Thymus (tissue), 11 donors: ENCODE measurements at regions not wholly inside any gene's neighbourhood (a gene's known extent, or its start where the extent isn't known, plus 50 kb on each side); places are given as distances from the start of the nearest gene placed in this dataset.

ENCODE experiments used
- DNase-seq, 9 donors: peaks; one replicate each; pipeline ENCODE4 v3.0.0-alpha.2; 2013; ENCODE audit warnings: low spot score in 9 of 9, low read depth in 6 of 9, missing footprints in 1 of 9
- H3K27ac ChIP-seq, 2 donors: one replicate each; pipeline ENCODE4 v1.5.1; 2013; ENCODE audit warnings: control low read depth in 1 of 2, low read depth in 1 of 2, low read length in 1 of 2, mild to moderate bottlenecking in 1 of 2, moderate library complexity in 1 of 2
- H3K27me3 ChIP-seq, 2 donors: one replicate each; pipeline ENCODE4 v1.5.1; 2013; ENCODE audit warnings: low read length in 1 of 2; ENCODE audit not compliant: control insufficient read depth in 2 of 2, insufficient read depth in 1 of 2
- H3K36me3 ChIP-seq, 2 donors: one replicate each; pipeline ENCODE4 v1.5.1; 2013; ENCODE audit warnings: low read length in 1 of 2, mild to moderate bottlenecking in 1 of 2, moderate library complexity in 1 of 2; ENCODE audit not compliant: control insufficient read depth in 2 of 2, insufficient read depth in 2 of 2
- H3K4me1 ChIP-seq, 2 donors: one replicate each; pipeline ENCODE4 v1.5.1; 2013; ENCODE audit warnings: low read length in 2 of 2; ENCODE audit not compliant: control insufficient read depth in 2 of 2, insufficient read depth in 2 of 2
- H3K4me3 ChIP-seq, 2 donors: one replicate each; pipeline ENCODE4 v1.5.1; 2013; ENCODE audit warnings: low read length in 2 of 2, control low read depth in 1 of 2, mild to moderate bottlenecking in 1 of 2
- H3K9me3 ChIP-seq, 2 donors: one replicate each; pipeline ENCODE4 v1.5.1; 2013; ENCODE audit warnings: low read length in 1 of 2, mild to moderate bottlenecking in 1 of 2; ENCODE audit not compliant: control insufficient read depth in 2 of 2, insufficient read depth in 1 of 2
- WGBS: extraction: QIAGEN DNeasy Blood & Tissue Kit; methylation state at CpG from one replicate; pipeline ENCODE4 v1.1.7; 2013; 5-methylcytosine and 5-hydroxymethylcytosine counted together
- donor health status: healthy.

- Histone ChIP-seq H3K9me3 (no peaks in the 10 kb centered on the region), H3K4me3 (no peak overlapping the region), H3K27ac (no peak overlapping the region), H3K36me3 (no peaks in the 10 kb centered on the region), H3K4me1 (no peaks in the 10 kb centered on the region), H3K27me3 (no peaks in the 10 kb centered on the region)
- no peak for DNase-seq
- 94% methylated on average over 3 of the region's 3 CpGs for WGBS
Observed at GRCh38 chr11:19648321-19648720, 64.3 kb upstream of the NAV2 start.

DNA sequence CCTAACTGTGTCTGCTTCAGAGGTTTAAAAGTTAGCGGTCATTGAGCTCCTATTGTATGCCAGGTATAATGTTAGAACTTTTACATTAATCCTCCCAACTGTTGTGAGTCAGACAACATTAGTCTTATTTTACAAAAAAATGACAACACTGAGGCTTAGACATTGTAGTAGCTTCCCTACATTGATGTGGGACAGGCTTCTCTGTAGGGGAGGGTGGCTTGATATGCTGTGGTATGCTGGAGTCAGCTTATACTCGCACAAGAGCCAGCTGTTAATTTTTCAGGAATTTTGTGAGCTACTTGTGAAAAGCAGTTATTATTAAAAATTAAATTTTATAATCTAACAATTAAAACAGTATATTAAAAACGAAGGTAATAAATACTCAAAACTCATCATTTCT is 64.8 kb upstream of the NAV2 start:
- Histone ChIP-seq H3K36me3 (no peaks in the 10 kb centered on the region), H3K9me3 (no peaks in the 10 kb centered on the region), H3K4me1 (no peaks in the 10 kb centered on the region), H3K4me3 (no peak overlapping the region), H3K27me3 (no peaks in the 10 kb centered on the region), H3K27ac (no peak overlapping the region)
- no peak for DNase-seq
- 97% methylated on average over 3 of the region's 3 CpGs for WGBS

- WGBS: 57% methylated on average over 3 of the region's 3 CpGs
- DNase-seq: no peak
- Histone ChIP-seq H3K4me1 (no peaks in the 10 kb centered on the region), H3K4me3 (no peak overlapping the region), H3K36me3 (no peaks in the 10 kb centered on the region), H3K27ac (no peak overlapping the region), H3K27me3 (no peaks in the 10 kb centered on the region), H3K9me3 (no peaks in the 10 kb centered on the region)
Observed at GRCh38 chr11:19646921-19647320, 65.7 kb upstream of the NAV2 start.

DNA sequence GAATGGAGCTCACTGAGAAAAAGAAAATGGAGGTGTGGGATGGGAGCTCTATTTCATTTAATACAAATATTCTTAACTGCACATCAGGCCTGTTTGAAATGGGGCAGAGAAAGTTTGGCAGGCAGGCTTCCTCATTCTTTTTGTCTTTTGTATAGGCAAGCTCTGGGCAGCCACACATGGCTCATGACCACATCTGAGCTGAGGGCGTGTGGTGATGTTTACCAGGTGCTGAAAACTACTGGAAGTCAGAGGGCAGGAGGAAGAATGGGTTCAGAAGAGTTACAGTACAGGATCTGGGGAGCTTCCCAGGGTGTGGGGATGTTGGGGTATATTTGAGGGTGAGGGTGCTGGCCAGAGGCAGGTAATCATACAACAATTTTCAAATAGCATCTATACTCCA is 66.3 kb upstream of the NAV2 start:
- no peak overlapping the region for H3K4me3 ChIP-seq
- no peaks in the 10 kb centered on the region for H3K27me3 ChIP-seq
- H3K9me3 ChIP-seq: no peaks in the 10 kb centered on the region
- no peaks in the 10 kb centered on the region for H3K36me3 ChIP-seq
- no peak overlapping the region for H3K27ac ChIP-seq
- WGBS: 40% methylated on average over 1 of the region's 1 CpG
- no peak for DNase-seq
- H3K4me1 ChIP-seq: no peaks in the 10 kb centered on the region

- Histone ChIP-seq H3K27me3 (no peaks in the 10 kb centered on the region), H3K27ac (no peak overlapping the region), H3K4me3 (no peak overlapping the region), H3K9me3 (no peaks in the 10 kb centered on the region), H3K4me1 (no peaks in the 10 kb centered on the region), H3K36me3 (no peaks in the 10 kb centered on the region)
- no peak for DNase-seq
- 97% methylated on average over 4 of the region's 4 CpGs for WGBS
Observed at GRCh38 chr11:19644316-19644715, 68.3 kb upstream of the NAV2 start.

DNA sequence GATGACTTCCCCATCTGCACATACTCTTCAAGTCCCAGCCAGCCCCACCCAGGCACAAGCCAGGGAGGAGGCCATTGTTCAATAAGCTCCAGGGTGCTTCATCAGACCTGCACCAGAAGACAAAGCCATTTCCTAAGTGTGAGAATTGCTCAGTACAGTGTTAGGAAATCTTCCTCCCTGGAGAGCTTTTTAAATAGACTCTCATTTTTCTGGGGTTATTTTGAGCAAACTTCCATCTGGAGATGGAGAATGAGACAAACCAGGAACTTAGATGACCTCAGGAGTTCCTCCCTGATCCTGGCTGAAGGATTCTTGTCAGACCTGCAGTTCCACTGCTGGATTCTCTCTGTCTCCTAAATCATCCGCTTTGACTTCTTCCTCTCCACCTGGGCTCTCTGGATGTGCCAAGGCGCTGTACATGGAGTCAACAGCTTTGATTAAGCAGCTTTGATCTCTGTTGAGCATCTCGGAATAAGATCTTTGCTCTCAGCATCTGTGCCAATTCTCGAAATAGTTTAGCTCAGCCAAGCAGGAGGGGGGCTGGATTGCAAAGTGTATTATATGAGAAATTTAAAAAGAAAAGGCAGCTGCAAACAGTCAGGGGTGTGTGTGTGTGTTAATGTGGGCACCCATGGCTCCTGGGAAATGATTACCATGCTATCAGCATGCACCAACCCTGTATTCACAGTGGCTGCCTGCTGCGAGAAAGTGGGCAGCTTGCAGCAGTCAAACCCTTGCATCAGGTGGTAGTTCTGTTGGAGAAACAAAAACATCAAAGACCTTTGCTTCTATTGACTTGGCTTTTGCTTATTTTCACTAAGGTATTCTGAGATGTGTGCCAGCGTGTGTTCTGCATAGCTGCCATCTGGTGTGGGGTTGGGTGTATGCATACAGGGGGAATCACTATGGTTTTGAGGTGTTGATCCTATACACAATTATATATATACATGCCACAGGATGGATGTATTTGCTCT is 70.2 kb upstream of the NAV2 start:
- H3K4me3 ChIP-seq: no peak overlapping the region
- 93% methylated on average over 6 of the region's 6 CpGs for WGBS
- H3K36me3 ChIP-seq: no peaks in the 10 kb centered on the region
- H3K27ac ChIP-seq: no peak overlapping the region
- no peaks in the 10 kb centered on the region for H3K9me3 ChIP-seq
- no peaks in the 10 kb centered on the region for H3K4me1 ChIP-seq
- no peaks in the 10 kb centered on the region for H3K27me3 ChIP-seq
- no peak for DNase-seq

GRCh38 chr11:19639603-19640105 is 73.0 kb upstream of the NAV2 start:
- WGBS: 96% methylated on average over 6 of the region's 6 CpGs
- Histone ChIP-seq H3K4me1 (no peaks in the 10 kb centered on the region), H3K27me3 (no peaks in the 10 kb centered on the region), H3K36me3 (no peaks in the 10 kb centered on the region), H3K4me3 (no peak overlapping the region), H3K9me3 (no peaks in the 10 kb centered on the region), H3K27ac (no peak overlapping the region)
- DNase-seq: no peak

GRCh38 chr11:19635332-19635731 is 77.3 kb upstream of the NAV2 start:
- Histone ChIP-seq H3K27me3 (no peaks in the 10 kb centered on the region), H3K27ac (no peak overlapping the region), H3K4me3 (no peak overlapping the region), H3K4me1 (no peaks in the 10 kb centered on the region), H3K9me3 (no peaks in the 10 kb centered on the region), H3K36me3 (no peaks in the 10 kb centered on the region)
- WGBS: 90% methylated on average over 3 of the region's 3 CpGs
- no peak for DNase-seq

- H3K27ac ChIP-seq: no peak overlapping the region
- WGBS: 95% methylated on average over 7 of the region's 7 CpGs
- DNase-seq: no peak
Observed at GRCh38 chr11:19633276-19633675, 79.4 kb upstream of the NAV2 start.

More at GRCh38 chr11:19633276-19633675, 79.4 kb upstream of the NAV2 start:
- Histone ChIP-seq H3K36me3 (no peaks in the 10 kb centered on the region), H3K9me3 (no peaks in the 10 kb centered on the region), H3K27me3 (no peaks in the 10 kb centered on the region), H3K4me1 (no peaks in the 10 kb centered on the region), H3K4me3 (no peak overlapping the region)
